GM12878 (cell line): ENCODE measurements at regions not wholly inside any gene's neighbourhood (a gene's known extent, or its start where the extent isn't known, plus 50 kb on each side); places are given as distances from the start of the nearest gene placed in this dataset.

ENCODE experiments used
- CBFB ChIP-seq: IDR thresholded peaks from 2 replicates; pipeline ENCODE4 v1.6.1; 2016; ENCODE audit warnings: antibody characterized with exemption, low read depth
- POLR2AphosphoS5 ChIP-seq: IDR thresholded peaks from 2 replicates; pipeline ENCODE4 v1.6.1; 2011; ENCODE audit warnings: mild to moderate bottlenecking, low read length, inconsistent platforms
- RUNX3 ChIP-seq: IDR thresholded peaks from 2 replicates; pipeline ENCODE4 v1.6.1; 2012; ENCODE audit warnings: low read length, inconsistent platforms
- SIN3A ChIP-seq: IDR thresholded peaks from 2 replicates; pipeline ENCODE4 v1.6.1; 2012; ENCODE audit warnings: low read depth, low read length, improper control_type of control experiment
- YY1 ChIP-seq: IDR thresholded peaks from 2 replicates; pipeline ENCODE4 v1.6.1; 2011; ENCODE audit warnings: low read depth, mild to moderate bottlenecking, low read length
- ZBTB33 ChIP-seq: fragments of 450-650 bp; IDR thresholded peaks from 2 replicates; pipeline ENCODE4 v1.6.1; 2017; ENCODE audit warnings: mild to moderate bottlenecking
- ZNF24 ChIP-seq: fragments of 450-650 bp; IDR thresholded peaks from 2 replicates; pipeline ENCODE4 v1.6.1; 2017; ENCODE audit warnings: antibody characterized with exemption, mild to moderate bottlenecking
- TF ChIP-seq, protein P1 (sequence below), 3 experiments: IDR thresholded peaks in 2 of 3; conservative IDR thresholded peaks in 1 of 3; 2 replicates each; pipeline ENCODE4 v1.5.1; 2011; ENCODE audit warnings: low read depth in 3 of 3, low read length in 3 of 3, mild to moderate bottlenecking in 3 of 3, control low read depth in 2 of 3, moderate library complexity in 2 of 3, inconsistent platforms in 1 of 3, mixed read lengths in 1 of 3; ENCODE audit not compliant: control insufficient read depth in 2 of 3, insufficient read depth in 1 of 3; ENCODE audit errors: extremely low read depth in 1 of 3

DNA sequence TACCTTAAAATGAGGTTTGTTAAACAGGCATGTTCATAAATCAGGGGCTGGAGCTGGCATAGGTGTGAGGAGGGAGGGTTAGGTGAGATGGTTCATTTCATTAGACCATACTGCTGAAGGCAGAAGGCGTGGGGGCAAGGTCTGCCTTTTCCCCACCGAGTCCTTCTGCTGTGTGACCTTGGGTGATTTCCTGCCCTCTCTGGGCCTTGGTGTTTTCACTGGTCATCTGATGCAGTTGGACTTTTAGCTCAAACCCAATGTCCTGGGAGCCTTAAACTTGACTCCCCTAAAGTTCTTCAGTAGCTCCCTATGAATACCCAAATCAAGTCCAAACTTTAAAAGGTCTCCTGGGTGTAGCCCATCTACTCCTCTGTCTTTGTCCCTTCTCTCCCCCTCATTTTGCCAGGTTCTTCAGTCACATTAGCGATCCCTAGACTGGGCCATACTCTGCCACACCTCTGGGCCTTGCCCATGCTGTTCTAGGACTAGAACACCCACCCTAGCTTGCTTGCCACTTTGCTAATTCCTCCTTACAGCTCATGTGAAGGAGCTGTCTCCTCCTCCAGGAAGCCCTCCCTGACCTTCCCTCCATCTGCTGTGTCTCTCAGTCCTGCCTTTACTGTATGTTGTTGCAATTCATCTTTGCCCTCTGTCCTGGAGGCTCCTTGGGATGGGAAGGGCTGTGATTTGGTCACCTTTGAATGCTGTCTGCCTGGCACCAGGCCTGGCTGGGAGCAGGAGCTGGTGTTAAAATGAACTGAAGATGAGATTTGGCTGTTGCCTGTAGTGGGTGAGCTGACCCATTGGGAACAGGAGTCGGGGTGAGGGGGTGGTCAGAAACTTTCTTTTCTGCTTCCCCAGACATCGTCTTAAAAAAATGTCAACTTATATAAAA is 85.4 kb upstream of the HS6ST1 start:
- TF ChIP-seq YY1 (no peak), ZBTB33 (no peak), CBFB (no peak), RUNX3 (no peak), ZNF24 (no peak), SIN3A (no peak), POLR2AphosphoS5 (no peak)
- TF ChIP-seq, protein P1, sequence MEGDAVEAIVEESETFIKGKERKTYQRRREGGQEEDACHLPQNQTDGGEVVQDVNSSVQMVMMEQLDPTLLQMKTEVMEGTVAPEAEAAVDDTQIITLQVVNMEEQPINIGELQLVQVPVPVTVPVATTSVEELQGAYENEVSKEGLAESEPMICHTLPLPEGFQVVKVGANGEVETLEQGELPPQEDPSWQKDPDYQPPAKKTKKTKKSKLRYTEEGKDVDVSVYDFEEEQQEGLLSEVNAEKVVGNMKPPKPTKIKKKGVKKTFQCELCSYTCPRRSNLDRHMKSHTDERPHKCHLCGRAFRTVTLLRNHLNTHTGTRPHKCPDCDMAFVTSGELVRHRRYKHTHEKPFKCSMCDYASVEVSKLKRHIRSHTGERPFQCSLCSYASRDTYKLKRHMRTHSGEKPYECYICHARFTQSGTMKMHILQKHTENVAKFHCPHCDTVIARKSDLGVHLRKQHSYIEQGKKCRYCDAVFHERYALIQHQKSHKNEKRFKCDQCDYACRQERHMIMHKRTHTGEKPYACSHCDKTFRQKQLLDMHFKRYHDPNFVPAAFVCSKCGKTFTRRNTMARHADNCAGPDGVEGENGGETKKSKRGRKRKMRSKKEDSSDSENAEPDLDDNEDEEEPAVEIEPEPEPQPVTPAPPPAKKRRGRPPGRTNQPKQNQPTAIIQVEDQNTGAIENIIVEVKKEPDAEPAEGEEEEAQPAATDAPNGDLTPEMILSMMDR (IDR thresholded peaks at IDR 0.05 in 2 of 3, conservative IDR thresholded peaks at IDR 0.05 in 1 of 3; ENCODE audit: control insufficient read depth in 2 of 3, extremely low read depth in 1 of 3, insufficient read depth in 1 of 3, low read depth in 3 of 3, low read length in 3 of 3): no peak
